ENCODE measurements at regions not wholly inside any gene's neighbourhood (a gene's known extent, or its start where the extent isn't known, plus 50 kb on each side); places are given as distances from the start of the nearest gene placed in this dataset.

- no peak for TF ChIP-seq CTCF (IDR thresholded peaks at IDR 0.05)
- no peak for TF ChIP-seq POLR2A (IDR thresholded peaks at IDR 0.05)
These were observed 391.1 kb downstream of the STIM2 start for GRCh38 chr4:27251771-27252170.
